ENCODE measurements at regions not wholly inside any gene's neighbourhood (a gene's known extent, or its start where the extent isn't known, plus 50 kb on each side); places are given as distances from the start of the nearest gene placed in this dataset.

GRCh38 chr2:183215917-183216316 is 91.7 kb downstream of the NUP35 start:
- TF ChIP-seq POLR2A (IDR thresholded peaks at IDR 0.05) (no peak), POLR2AphosphoS5 (IDR thresholded peaks at IDR 0.05) (no peak), CTCF (IDR thresholded peaks at IDR 0.05) (no peak)
